Non-pigmented ciliary epithelial cell (primary cell): ENCODE measurements at regions not wholly inside any gene's neighbourhood (a gene's known extent, or its start where the extent isn't known, plus 50 kb on each side); places are given as distances from the start of the nearest gene placed in this dataset.
"Not testable (repeated sequence)": the region's sequence is repeated elsewhere in the genome, so short reads cannot be mapped to it uniquely, and the experiment has no call there.

Experiments
- DNase-seq: peaks from one replicate; pipeline ENCODE4 v3.0.0-alpha.2; 2010; ENCODE audit warnings: low read depth

DNA sequence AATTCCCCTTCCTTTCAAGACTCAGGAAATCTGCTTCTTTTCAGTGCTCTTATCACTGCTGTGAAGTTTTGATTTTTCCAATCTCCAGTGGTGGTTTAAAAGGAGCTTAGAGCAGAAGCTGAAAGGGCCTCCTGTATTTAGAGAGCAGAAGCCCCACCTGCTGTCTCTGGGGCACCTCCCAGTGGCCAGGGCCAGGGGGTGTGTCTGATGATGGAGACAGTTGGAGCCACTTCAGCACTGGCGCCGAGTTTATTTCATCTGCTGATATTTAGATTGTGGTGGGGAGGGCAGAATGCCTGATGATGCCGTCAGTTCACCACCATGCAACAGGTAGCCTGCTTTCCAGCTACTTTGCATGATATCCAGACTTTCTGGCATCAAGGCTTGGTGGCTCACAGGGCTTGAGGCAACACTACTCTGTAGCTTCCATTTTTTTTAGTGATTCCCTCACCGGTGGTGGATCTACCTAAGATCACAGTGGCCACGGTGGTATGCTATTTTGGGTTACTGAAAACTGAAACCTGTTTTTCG is 371.9 kb downstream of the KCNRG start:
- DNase-seq = no peak

DNA sequence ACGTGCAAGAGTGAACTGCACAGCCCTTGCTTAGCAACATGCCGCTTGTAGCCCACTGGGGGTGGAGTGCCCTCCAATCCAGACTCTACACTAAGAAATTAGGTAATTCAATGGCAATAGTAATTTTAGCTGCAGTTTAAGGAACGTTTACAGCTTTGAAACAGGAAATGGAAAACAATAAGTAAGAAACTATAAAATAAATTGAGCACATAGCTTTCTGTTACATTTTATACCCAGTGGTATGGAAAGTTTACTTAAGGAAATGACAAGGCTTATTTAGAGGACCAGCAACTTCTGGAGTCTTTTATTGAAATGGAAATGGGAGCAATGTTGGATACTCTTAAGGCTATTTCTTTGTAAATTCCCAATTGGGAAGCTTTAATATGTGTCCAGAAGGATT is 373.2 kb downstream of the KCNRG start:
- DNase-seq = no peak

DNA sequence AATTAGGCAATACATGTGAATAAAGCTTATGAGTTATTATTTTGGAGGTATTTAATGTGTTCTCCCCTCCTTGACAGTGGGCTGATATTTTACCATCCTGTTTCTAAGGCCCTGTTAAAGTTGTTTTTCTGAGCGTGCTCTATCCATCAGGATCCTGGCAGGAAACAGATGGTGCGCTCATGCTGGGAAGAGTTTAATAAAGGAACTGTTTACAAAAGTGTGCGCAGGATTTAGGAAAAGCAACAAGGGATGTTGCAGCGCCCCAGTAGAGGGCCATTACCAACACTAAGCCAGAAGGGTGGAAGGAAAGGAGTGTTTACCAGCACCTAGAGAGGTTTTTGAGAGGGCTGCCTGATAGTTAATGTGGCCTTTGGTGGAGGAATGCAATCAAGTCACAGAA is 374.5 kb downstream of the KCNRG start:
- DNase-seq = no peak

DNA sequence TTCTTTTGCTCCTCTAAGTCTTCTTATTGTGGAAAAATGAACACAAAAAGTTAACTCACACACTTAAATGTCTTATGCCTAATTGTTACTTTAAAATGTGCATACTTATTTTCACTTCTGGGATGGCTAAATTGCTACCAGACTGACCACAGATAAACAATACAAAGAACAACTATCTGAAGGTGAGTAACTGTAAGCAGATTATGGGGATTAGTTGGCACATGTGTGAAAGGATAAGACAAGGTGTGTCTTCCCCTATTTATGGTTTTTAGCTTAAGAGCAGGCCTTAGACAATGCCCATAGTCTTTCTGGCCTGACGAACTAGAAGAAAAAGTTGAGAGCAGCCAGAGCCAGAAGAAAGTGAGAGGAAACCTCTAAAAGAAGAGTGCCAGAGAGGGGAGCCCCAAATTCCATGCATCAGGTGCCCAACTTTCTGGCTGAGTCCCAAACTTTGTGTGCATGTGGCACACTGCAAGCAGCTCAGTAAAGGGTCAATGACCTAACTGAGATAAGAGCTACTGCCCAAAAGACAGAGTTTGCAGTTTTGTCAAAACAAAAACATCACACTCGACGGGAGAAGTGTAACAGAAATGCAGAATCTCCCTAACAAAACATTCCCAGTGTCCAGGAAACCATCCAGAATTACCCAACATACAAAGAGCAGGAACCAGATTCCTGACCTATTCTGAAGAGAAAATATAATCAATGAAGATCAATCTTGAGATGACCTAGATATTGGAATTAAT is 375.4 kb downstream of the KCNRG start:
- DNase-seq = no peak

DNA sequence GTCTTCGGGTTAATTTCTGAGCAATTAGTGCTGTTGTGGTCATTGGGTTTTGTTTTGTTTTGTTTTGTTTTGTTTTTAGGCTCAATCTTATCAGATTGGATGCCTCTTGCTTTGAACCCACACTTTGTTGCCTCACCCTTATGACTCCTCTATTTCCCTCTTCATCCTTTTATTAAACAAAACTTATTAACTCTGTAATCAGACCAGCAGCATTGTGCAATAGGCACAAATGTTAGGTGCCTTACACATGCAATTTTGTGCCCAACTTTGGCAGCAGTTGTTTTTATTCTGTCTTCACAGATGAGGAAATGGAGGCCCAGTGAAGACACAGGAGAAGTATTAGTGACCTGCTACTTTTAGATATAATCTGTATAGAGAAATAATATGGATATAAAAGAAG is 377.7 kb downstream of the KCNRG start:
- no peak for DNase-seq

DNA sequence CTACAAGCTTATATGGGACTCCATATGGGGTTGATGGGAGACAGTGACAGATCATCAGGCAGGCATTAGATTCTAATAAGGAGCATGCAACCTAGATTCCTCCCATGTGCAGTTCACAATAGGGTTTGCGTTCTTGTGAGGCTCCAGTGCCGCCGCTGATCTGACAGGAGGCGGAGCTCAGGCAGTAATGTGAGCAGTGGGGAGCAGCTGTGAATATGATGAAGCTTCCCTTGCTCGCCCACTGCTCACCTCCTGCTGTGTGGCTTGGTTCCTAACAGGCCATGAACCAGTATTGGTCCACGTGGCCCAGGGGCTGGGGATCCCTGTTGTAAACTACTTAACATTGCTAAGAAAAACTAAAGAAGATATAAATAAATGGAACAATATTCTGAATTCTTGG is 378.4 kb downstream of the KCNRG start:
- DNase-seq = peak; percentile 43

DNA sequence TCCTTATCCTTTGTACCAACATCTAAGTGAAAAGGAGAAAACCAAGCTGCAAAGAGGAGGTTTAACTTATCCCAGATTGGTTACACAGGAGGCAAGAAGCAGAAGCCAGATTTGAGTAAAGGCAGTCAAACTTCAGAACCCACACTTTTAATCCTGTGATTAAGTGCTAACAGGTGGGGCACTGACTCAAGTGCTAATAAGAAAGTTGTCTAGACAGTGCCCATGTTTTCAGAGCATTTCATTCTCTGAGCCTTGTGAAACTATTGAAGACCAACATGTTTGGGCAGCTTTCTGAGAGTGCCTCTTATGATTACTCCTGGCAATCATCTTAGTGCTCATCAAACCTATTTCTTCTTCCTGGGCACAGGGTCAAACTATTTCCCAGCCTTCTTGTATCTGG is 380.8 kb downstream of the KCNRG start:
- no peak for DNase-seq

DNA sequence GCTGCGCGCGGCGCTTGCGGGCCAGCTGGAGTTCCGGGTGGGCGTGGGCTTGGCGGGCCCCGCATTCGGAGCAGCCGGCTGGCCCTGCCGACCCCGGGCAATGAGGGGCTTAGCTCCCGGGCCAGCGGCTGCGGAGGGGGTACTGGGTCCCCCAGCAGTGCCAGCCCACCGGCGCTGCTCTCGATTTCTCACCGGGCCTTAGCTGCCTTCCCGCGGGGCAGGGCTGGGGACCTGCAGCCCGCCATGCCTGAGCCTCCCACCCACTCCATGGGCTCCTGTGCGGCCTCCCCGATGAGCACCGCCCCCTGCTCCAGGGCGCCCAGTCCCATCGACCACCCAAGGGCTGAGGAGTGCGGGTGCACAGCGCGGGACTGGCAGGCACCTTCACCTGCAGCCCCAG is 381.4 kb downstream of the KCNRG start:
- DNase-seq = not testable (repeated sequence)

DNA sequence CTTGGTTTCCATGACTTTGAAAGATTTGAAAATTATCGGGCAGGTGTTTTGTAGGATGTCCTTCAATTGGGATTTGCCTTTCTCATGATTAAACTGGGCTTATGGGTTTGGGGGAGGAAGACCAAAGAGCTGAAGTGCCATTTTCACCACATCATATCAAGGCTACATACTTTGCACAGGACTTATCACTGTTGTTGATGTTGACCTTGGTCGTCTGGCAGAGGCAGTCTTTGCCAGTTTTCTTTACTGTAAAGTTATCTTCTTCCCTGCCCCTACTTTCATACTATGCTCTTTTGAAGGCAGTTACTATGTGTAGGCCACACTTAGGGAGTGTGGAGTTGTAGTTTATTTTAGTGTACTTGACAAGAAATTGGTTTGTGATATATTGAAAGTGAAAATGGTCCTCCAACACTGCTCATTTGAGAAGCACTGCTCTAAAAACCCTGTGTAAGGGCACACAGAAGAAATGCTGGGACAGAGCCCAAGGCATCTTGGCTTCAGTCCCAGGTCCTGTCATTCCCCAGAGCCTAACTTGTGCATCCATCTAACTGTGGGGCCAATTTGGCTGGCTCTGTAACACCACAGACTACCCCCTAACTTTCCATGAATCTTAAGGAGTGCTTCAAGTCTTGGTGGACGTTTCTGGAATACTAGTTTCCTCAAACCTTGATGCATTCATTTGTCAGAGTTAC is 384.9 kb downstream of the KCNRG start:
- DNase-seq = no peak

DNA sequence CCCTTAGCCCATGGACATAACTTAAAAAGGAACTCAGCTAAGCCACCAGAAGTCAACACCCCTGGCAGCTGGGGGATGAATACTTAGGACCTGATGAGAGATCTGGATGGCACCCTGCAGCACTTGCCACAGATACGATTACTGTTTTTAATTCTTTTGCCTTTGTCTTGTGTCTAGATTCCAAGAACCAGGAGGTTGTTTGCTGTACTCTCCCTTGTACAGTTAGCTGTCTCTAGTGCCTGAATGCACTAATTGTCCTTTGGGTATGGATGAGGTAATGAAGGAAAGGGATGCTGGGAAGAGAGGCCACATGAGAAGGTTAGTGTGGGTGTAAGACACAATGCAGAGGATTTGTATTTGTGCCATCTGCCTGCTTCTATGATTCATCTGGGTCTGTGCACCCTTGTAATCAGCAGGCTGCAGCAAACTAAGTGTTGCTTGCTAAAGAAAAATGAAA is 385.8 kb downstream of the KCNRG start:
- DNase-seq = peak; percentile 86

DNA sequence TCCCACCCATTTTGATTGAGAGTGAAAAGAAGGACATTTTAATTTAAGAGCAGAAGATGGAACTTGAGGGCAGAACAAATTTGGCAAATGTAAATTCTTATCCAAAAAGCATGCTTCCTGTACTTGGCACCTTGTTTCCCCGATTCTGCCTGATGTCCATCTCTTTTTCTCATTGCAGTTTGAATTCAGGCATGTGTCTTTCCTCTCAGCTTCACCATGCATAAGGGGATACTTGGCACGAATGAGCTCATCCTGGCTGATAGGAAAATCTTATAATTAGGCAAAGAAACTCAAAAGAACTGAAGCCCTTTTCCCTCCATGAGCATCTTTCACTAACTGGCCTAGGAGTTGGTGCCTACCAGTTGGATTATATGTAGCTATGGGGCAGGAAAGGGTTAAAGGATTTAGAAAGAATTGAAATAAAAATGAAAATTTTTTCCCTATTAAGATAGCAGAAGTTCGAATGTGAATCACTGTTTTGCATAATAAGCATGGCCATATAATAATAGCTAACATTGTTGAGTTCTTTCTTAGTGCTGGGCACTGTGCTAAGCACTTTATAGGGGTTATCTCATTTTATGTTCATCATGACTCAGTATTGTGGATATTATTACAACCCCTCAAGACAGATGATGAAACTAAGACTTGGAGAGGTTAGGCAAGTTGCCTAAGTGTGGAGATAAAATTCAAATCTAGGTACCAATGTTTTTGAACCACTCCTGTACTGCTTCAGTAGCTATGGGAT is 386.6 kb downstream of the KCNRG start:
- no peak for DNase-seq

DNA sequence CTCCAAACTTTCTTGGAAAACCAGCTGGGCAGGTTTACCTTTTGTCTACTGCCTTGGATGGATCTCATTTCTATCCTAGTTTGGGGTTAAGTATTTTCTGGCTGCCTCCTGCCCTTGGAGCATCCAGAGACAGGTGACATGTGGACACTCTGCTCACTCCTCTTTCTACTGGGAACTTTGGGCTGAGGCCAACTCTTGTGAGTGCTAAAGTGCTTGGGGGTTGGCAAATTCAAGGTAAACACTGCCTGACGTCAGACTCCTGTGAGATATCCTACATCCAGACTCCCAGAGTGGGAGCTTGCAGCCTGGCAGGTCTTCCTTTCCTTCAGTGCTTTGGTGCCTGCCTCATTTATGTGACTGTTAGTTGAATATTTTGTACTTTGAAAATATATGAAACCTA is 388.1 kb downstream of the KCNRG start:
- DNase-seq = no peak

DNA sequence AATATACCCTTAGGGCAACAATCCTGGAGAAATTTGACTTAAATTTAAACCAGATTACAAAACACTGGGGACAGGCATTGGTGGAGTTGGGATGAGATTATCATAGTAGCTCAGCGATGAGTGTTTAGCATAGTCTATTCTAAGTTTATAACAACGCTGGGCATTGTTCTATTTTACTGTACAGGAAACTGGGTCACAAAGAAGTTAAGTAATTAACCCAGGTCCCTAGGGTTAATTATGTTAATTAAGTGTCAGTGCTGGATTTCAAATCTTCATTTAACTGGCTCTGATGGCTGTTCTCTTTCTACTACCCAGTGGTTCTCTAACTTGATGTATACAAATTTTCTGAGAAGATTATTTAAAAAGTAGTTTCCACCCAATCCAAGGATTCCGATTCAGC is 388.9 kb downstream of the KCNRG start:
- DNase-seq = no peak

DNA sequence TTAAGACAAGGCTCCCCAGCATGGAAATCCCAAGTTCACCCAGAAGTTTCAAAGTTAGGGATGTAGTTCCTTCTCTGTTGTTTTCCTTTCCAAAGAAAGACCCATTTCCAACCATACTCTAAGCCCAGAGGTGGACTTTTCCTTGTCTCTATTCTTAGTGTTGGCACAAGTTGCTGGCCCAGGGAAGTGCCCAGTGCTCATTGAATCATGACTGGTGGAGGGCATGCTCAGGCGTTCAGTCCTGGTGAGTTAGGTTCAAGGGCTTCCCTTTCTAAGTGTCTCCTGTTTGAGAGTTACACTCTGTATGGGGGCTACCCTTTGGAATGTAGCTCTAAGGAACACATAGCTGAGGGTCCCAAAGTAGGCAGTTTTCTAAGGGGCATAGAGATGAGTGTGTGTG is 389.5 kb downstream of the KCNRG start:
- DNase-seq = no peak

DNA sequence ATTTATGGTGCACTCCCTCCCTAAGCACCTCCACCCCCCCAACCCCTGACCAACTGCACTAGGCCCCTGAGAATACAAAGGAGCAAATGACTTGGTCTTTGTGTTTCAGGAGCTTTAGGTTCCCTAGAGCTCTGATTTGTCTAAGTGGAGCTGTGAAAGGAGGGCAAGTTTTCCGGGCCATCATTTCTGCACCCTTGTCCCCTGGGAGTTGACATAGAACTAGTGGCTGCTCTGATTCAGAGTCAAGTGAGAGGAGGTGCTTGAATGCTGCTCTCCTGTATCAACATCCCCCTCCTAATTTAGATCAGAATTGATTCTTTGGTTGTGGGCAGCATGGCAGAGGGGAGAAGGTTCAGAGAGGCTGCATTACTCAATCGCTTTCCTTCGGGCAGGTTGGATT is 391.6 kb downstream of the KCNRG start:
- DNase-seq = no peak

DNA sequence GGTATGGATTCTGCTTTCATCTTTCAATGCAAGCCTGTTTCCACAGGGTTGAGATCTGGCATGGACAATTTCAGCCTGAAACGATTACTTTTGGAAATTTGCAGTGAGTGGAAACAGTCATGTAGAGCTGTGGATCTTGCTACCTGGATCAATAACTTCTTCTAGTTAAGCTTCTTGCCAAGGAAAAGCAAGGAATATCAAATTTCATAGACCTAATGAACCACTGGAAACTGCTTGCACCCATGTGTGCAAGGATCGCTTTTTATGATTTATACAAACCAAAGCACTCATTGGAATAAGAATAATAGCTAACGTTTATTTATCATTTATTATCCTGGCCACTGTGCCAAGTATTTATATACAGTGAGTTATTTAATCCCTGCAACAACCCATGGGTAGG is 392.8 kb downstream of the KCNRG start:
- no peak for DNase-seq

DNA sequence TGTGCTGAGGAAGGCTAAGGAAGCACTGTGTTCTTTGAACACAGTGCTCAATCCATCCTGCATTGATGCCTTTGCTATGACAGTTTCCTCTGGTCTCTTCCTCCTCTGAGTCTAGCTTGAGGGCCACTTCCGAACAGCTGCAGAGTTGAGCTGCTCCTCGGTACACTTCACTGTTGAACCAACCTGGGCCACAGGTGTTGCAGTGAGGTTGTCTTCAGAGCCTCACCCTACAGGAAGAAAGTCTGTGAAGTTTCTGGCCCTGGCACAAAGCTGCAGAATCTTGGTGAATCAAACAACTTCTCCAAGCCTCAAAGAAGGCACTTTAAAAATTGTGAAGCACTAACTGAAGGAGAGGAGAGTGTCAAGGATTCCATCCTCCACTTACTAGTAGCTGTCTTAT is 394.0 kb downstream of the KCNRG start:
- no peak for DNase-seq

DNA sequence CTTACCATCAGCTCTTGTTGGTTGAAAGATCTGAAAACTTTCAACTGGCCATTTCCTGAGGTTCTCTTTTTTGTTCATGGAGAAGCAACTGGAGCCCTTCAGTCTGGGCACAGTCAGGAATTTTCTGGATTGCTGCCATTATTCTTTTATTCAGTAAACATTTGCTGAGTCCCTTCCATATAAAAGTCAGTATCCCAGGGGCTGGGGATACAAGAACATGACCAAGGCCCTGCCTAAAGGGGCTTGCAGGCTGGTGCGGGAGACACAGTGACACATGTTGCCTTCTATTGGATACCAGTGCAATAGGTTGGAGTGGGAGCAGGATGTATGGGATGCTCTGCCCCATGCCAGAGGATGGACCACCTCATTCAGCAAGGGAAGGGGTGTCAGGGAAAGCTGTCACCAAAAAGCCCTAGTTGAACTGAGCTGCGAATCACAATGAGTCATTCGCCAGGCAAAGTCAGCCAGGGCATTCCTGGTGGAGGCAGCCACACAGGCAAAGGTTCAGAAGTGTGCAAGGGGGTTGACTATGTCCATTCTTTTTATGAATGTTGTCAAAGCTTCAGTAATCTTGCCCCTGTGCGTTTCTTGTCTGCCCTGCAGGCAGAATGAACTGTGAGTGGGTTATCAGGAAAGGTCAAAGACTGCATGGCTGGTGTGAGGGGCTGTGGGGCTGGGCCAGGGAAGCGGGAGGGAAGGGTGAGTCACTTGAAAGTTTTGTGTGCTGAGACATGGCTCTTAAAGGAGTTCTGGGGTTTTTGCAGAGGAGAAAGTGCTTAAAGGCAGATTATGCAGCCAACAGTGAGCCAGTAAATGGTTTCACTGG is 395.9 kb downstream of the KCNRG start:
- DNase-seq = peak; percentile 66

DNA sequence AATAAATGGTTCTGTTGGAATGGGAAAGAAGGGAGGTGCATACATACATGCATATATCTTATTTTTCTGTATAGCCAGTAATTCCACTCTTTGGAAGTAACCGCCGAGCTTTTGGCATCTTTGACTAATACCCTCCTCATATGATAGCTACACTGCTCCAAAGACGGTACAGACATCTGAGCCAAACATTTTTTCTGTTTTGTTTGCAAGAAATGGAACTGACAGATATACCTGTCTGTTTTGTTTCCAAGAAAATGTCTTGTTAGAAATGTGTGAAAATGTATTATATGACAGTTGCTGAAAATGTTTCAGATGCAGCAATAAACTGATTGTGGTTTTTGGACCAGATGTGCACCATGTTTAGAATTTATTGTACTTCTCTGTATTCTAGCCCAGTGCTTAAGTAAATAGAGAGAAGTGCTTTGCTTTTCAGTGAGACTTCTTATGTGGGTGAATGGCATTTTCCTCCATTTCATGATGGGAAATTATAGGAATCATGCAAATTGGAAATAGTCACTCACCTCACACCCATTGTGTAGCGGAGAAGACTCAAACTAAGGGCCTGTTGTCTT is 396.9 kb downstream of the KCNRG start:
- DNase-seq = no peak

DNA sequence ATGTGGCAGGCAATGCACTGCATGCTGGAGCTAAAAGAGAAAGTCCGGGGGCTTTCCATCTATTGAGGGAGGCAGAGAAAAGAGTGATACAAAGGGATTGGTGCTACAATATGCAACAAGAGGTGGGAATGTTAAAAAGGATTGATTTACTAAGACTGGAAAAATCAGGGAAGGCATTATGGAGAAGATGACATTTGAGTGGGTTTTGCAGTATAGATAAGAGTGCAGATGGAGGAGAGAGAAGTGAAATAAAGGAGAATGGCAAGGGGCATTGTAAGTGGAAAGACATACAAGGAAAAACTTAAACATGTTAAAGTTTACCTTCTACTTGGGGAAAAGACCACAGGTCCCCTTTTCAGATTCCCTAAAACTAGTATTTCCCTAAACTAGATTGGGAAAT is 399.4 kb downstream of the KCNRG start:
- DNase-seq = no peak

DNA sequence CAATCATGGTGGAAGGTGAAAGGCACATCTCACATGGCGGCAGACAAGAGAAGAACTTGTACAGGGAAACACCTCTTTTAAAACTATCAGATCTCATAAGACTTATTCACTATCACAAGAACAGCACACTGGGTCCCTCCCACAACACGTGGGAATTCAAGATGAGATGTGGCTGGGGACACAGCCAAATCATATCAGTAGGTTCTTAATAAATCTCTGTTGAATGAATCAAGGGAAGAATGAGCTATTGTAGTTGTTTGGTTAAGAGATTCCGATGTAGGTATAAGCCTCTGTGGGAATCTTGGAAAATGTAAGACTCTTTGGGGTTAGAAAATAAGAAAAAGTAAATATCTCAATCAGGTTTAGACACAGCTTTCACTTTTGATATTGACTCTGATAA is 400.2 kb downstream of the KCNRG start:
- peak; percentile 37 for DNase-seq

DNA sequence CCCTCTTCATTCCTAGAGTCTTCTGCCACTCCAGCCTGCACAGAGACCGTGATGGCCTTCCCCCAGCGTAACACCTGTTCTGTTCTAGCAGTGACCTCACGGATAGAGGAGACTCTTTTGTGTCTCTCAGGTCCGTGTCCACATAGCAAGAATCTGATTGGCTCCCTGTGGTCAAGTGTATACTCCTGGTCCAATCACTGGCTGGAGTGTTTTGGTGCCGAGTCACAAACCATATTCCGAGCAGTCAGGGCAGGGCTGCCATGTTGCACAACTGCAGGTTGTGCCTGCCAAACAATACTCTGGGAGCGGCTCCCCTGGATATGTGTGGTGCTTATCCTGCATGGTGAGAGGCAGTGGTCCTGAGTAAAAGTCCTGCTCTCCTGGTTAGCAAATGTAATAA is 402.4 kb downstream of the KCNRG start:
- no peak for DNase-seq
